ENCODE measurements at regions not wholly inside any gene's neighbourhood (a gene's known extent, or its start where the extent isn't known, plus 50 kb on each side); places are given as distances from the start of the nearest gene placed in this dataset.

DNA sequence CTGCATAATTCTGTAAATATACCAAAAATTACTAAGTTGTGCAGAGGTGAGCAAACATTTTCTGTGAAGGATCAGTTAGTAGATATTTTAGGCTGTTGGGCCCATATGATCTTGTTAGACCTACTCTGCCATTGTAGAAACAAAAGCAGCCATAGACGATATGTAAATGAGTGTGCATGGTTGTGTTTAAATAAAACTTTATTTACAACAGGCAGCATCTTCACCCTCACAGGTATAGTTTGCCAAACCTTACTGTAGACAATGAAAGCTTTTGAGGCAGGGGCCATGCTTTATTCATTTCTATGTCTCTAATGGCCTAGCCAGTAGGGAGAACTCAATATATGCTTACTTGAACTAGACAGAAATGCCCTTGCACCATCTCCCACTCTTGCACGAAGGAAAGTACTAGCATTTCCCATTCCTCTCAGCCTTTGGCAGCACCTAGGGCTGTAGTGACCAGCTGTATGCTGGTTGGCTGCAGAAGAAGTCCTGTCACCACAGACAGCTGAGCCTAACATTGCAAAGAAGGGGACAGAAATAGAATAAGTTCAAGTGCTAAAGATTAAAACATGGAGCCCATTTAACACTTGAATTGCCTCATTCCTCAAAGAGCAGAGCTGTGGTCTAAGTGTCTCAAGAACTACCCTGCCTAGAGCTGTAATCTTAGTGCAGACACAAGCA is 305.1 kb upstream of the MGAT5 start:
- Histone ChIP-seq H4K20me1 (replicated peaks; ENCODE audit: control insufficient read depth, insufficient read depth, low read length) (no peaks in the 10 kb centered on the region), H3K79me2 (ENCODE audit: control insufficient read depth, insufficient read depth, low read length) (no peaks in the 10 kb centered on the region), H3K9me1 (ENCODE audit: control insufficient read depth, insufficient read depth, low read length) (no peaks in the 10 kb centered on the region), H3K9me3 (replicated peaks; ENCODE audit: control insufficient read depth, insufficient read depth, low read depth, low read length) (no peaks in the 10 kb centered on the region), H3K9ac (ENCODE audit: insufficient read depth in 1 of 2, low read depth in 2 of 2, low read length in 2 of 2) (no peak overlapping the region), H3K4me1 (replicated peaks in 1 of 2; ENCODE audit: control insufficient read depth in 2 of 2, insufficient read depth in 2 of 2, low read length in 2 of 2) (no peaks in the 10 kb centered on the region), H3K4me2 (ENCODE audit: insufficient read depth, low read length) (no peak overlapping the region), H3K27me3 (ENCODE audit: control insufficient read depth in 2 of 2, insufficient read depth in 2 of 2, low read length in 2 of 2) (no peaks in the 10 kb centered on the region; a peak in 1 of 5 replicates), H2AFZ (ENCODE audit: low read depth, low read length) (no peak overlapping the region), H3K27ac (ENCODE audit: extremely low read depth, low read depth, low read length) (no peak overlapping the region), H3K4me3 (no peak overlapping the region), H3K36me3 (ENCODE audit: control insufficient read depth, insufficient read depth, low read length) (no peaks in the 10 kb centered on the region)
- FAIRE-seq (no peak), ATAC-seq (no peak), DNase-seq (ENCODE audit: extremely low read depth in 1 of 4, low spot score in 3 of 4) (no peak)
- 0% methylated on average over 2 of the region's 2 CpGs for whole genome bisulfite sequencing (ENCODE audit: insufficient coverage, low coverage, missing lambda C conversion rate)
- intact Hi-C loops (cut with micrococcal nuclease) (no loop called here), in situ Hi-C loops (cut with MboI) (no loop called here)
- no peak for TF ChIP-seq IFI16 (CRISPR knock-in tag; IDR thresholded peaks at IDR 0.05)
- TF ChIP-seq, protein P1, sequence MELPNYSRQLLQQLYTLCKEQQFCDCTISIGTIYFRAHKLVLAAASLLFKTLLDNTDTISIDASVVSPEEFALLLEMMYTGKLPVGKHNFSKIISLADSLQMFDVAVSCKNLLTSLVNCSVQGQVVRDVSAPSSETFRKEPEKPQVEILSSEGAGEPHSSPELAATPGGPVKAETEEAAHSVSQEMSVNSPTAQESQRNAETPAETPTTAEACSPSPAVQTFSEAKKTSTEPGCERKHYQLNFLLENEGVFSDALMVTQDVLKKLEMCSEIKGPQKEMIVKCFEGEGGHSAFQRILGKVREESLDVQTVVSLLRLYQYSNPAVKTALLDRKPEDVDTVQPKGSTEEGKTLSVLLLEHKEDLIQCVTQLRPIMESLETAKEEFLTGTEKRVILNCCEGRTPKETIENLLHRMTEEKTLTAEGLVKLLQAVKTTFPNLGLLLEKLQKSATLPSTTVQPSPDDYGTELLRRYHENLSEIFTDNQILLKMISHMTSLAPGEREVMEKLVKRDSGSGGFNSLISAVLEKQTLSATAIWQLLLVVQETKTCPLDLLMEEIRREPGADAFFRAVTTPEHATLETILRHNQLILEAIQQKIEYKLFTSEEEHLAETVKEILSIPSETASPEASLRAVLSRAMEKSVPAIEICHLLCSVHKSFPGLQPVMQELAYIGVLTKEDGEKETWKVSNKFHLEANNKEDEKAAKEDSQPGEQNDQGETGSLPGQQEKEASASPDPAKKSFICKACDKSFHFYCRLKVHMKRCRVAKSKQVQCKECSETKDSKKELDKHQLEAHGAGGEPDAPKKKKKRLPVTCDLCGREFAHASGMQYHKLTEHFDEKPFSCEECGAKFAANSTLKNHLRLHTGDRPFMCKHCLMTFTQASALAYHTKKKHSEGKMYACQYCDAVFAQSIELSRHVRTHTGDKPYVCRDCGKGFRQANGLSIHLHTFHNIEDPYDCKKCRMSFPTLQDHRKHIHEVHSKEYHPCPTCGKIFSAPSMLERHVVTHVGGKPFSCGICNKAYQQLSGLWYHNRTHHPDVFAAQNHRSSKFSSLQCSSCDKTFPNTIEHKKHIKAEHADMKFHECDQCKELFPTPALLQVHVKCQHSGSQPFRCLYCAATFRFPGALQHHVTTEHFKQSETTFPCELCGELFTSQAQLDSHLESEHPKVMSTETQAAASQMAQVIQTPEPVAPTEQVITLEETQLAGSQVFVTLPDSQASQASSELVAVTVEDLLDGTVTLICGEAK (IDR thresholded peaks at IDR 0.05): peak; percentile 87
- TF ChIP-seq, protein P1 (CRISPR knock-in tag; IDR thresholded peaks at IDR 0.05): peak; percentile 53; the same call in 1 of the 2 replicates
- POLR2A ChIA-PET: no interaction called here
- no TSS peak for BruUV-seq (replicated peaks)
- CTCF ChIA-PET (ENCODE audit: low intra/inter-chr PET ratio): no interaction called here
